ENCODE measurements at regions not wholly inside any gene's neighbourhood (a gene's known extent, or its start where the extent isn't known, plus 50 kb on each side); places are given as distances from the start of the nearest gene placed in this dataset.

DNA sequence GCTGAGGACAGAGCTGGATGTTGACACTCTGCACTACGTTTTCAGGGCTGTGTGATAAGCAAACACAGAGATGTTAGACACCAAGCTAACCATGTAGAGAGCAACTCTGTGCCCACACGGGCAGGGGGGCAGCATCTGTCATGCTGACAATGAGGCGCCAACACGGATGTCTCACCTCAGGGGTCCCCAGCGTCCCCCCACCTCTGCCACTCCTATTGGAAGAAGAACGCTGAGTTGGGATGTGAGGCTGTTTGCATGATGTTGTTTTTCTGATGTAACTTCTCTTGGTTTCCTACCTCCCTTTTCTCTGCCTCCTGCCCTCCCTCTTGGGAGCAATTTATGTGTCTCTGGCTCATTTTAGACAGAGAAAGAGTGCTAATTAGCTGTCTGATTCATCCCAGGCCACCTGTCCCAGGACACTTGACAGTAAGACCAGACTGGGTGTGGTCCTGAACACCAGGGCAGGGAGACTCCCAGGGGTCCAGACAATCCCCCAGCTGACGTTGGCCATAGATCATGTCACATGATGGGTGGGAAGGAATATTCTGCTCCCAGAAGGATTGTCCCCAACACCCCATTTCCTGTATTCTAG is 89.2 kb upstream of the NCAM1 start:
- no peaks in the 10 kb centered on the region for H3K27me3 ChIP-seq (ENCODE audit: control insufficient read depth, insufficient read depth, low read length)
- H3K9me3 ChIP-seq (ENCODE audit: control insufficient read depth, insufficient read depth, low read depth, low read length): no peaks in the 10 kb centered on the region
- no peaks in the 10 kb centered on the region for H3K36me3 ChIP-seq (ENCODE audit: control insufficient read depth, insufficient read depth, low read length)
- no peaks in the 10 kb centered on the region for H3K4me1 ChIP-seq (ENCODE audit: control insufficient read depth, insufficient read depth, low read length)
- no peak overlapping the region for H3K27ac ChIP-seq (ENCODE audit: low read depth, low read length)
- no peak overlapping the region for H3K4me3 ChIP-seq (ENCODE audit: low read depth, low read length)
- H3K9ac ChIP-seq (ENCODE audit: low read length): no peak overlapping the region

DNA sequence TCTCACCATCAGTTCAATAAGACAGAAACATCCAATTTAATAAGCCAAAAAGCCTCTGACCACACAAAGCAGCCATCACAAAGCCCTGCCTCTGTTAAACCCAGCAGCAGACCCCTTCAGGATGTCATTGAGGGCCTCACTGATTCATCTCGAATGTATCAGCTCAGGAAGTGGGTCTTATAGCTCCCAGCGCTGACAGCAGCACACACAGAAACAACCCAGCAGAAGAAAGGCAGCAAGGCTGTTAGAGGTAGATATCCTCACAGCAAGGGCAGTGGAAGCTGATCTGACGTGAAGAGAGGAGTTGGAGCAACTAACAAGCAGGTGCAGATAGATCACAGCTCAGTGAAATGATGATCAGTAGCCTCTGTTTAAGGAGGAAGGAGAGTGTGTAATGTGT is 86.2 kb upstream of the NCAM1 start:
- H3K9ac ChIP-seq (ENCODE audit: low read length): no peak overlapping the region

DNA sequence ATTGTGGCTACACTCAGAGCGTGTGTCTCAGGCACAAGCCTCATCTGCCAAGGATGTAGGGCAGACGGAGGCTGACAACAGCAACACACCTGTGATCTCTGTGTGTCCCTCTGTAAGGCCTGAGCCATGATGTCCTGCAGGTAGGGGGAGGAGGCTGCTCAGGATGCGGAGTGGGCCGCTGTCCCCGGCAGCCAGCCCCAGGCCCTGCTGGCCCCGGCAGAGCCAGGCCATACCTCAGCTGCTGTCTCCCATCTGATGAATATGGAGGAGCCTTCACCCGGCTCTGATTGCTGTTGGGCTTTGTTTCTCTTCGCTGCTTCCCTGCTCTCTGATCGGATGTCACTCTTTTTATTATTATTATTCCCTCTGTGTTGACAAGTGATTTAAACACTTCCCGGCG is 83.6 kb upstream of the NCAM1 start:
- Histone ChIP-seq H3K27me3 (ENCODE audit: control insufficient read depth, insufficient read depth, low read length) (no peaks in the 10 kb centered on the region), H3K4me3 (ENCODE audit: low read depth, low read length) (no peak overlapping the region), H3K36me3 (ENCODE audit: control insufficient read depth, insufficient read depth, low read length) (no peaks in the 10 kb centered on the region), H3K4me1 (ENCODE audit: control insufficient read depth, insufficient read depth, low read length) (peaks cover 10% of the 10 kb centered on the region), H3K27ac (ENCODE audit: low read depth, low read length) (no peak overlapping the region), H3K9ac (ENCODE audit: low read length) (no peak overlapping the region), H3K9me3 (ENCODE audit: control insufficient read depth, insufficient read depth, low read depth, low read length) (no peaks in the 10 kb centered on the region)

More for the DNA sequence above, 86.2 kb upstream of the NCAM1 start:
- H3K9me3 ChIP-seq (ENCODE audit: control insufficient read depth, insufficient read depth, low read depth, low read length): no peaks in the 10 kb centered on the region
- no peaks in the 10 kb centered on the region for H3K27me3 ChIP-seq (ENCODE audit: control insufficient read depth, insufficient read depth, low read length)
- H3K27ac ChIP-seq (ENCODE audit: low read depth, low read length): no peak overlapping the region
- no peaks in the 10 kb centered on the region for H3K36me3 ChIP-seq (ENCODE audit: control insufficient read depth, insufficient read depth, low read length)
- H3K4me1 ChIP-seq (ENCODE audit: control insufficient read depth, insufficient read depth, low read length): peaks cover 10% of the 10 kb centered on the region
- no peak overlapping the region for H3K4me3 ChIP-seq (ENCODE audit: low read depth, low read length)

DNA sequence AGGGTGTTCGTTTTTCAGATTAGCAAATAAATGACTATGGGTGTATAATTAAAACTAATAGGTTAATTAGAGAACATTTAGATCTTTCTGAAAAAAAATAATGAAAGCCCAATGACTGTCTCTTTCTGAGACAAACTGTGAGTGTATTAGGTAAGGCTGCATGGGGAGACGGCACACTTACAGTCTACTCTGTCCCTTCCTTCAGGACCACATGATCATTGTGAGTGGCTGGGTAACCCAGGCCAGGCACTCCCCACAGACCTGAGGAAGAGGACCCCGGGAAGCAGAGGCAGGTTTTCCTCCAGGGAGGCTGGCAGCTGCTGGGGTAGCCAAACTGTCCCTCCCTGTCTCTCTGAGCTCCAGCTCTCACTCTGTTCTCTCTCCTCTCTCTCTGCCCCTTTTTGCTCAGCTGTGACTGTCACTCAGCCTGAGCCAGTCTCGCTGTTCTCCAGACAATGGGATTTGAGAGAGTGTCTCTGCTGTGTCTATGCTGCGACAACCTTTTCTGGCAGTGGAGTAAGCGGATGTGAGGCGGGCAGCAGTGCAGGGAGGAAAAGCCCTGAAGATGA is 83.1 kb upstream of the NCAM1 start:
- H3K9me3 ChIP-seq (ENCODE audit: control insufficient read depth, insufficient read depth, low read depth, low read length): no peaks in the 10 kb centered on the region
- H3K9ac ChIP-seq (ENCODE audit: low read length): no peak overlapping the region
- no peaks in the 10 kb centered on the region for H3K27me3 ChIP-seq (ENCODE audit: control insufficient read depth, insufficient read depth, low read length)
- H3K36me3 ChIP-seq (ENCODE audit: control insufficient read depth, insufficient read depth, low read length): no peaks in the 10 kb centered on the region
- no peak overlapping the region for H3K27ac ChIP-seq (ENCODE audit: low read depth, low read length)
- peaks cover 10% of the 10 kb centered on the region for H3K4me1 ChIP-seq (ENCODE audit: control insufficient read depth, insufficient read depth, low read length)
- no peak overlapping the region for H3K4me3 ChIP-seq (ENCODE audit: low read depth, low read length)

GRCh38 chr11:112880495-112880894 is 80.7 kb upstream of the NCAM1 start:
- Histone ChIP-seq H3K4me3 (ENCODE audit: low read depth, low read length) (no peak overlapping the region), H3K9me3 (ENCODE audit: control insufficient read depth, insufficient read depth, low read depth, low read length) (no peaks in the 10 kb centered on the region), H3K9ac (ENCODE audit: low read length) (no peak overlapping the region), H3K27ac (ENCODE audit: low read depth, low read length) (no peak overlapping the region), H3K27me3 (ENCODE audit: control insufficient read depth, insufficient read depth, low read length) (no peaks in the 10 kb centered on the region), H3K36me3 (ENCODE audit: control insufficient read depth, insufficient read depth, low read length) (no peaks in the 10 kb centered on the region), H3K4me1 (ENCODE audit: control insufficient read depth, insufficient read depth, low read length) (peaks cover 10% of the 10 kb centered on the region)

- no peak overlapping the region for H3K27ac ChIP-seq (ENCODE audit: low read depth, low read length)
- no peak overlapping the region for H3K9ac ChIP-seq (ENCODE audit: low read length)
- H3K27me3 ChIP-seq (ENCODE audit: control insufficient read depth, insufficient read depth, low read length): no peaks in the 10 kb centered on the region
- H3K9me3 ChIP-seq (ENCODE audit: control insufficient read depth, insufficient read depth, low read depth, low read length): no peaks in the 10 kb centered on the region
- H3K4me1 ChIP-seq (ENCODE audit: control insufficient read depth, insufficient read depth, low read length): peaks cover 10% of the 10 kb centered on the region
- peak overlapping the region; percentile 53 for H3K4me3 ChIP-seq (ENCODE audit: low read depth, low read length)
- H3K36me3 ChIP-seq (ENCODE audit: control insufficient read depth, insufficient read depth, low read length): no peaks in the 10 kb centered on the region
Observed at GRCh38 chr11:112881461-112881860, 79.8 kb upstream of the NCAM1 start.

DNA sequence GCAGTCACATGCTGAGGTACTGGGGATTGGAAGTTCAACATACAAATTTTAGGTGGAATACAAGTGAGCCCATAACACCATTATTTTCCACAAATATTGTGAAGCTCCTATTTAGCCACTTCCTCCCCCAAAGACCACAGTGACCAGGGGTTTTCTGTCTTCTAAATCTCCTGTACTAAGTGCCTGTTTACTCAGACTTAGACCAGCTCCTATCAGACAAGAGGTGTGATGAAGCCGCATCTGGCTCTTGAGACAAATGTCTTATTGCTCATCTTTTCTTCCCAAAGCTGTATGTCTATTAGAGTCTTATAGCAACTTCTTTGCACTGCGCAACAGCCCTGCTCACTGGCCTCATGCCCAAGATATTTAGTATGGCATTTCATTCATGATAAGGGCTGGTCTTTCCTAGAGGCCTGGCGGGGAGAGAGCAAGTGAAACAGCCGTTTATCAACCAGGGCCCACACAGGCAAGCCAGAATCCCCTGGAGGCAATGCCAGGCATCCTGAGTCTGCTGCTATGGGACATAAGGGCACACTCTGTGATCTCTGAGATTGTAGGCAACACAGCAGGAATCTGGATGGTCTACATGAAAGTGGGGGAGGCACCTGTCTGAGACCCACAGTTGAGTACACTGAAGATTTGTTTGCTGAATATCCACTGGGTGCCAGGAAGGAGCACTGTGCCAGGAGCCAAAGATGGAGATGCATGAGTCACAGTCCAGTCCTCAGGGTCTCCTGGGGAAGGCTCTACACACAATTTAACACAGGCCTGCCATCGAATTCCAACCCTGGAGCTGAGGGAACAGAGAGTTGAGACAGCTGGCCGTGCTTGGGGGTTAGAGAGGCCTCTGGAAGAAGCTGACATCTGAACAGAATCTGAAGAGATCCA is 78.5 kb upstream of the NCAM1 start:
- Histone ChIP-seq H3K4me1 (ENCODE audit: control insufficient read depth, insufficient read depth, low read length) (peaks cover 5% of the 10 kb centered on the region), H3K9me3 (ENCODE audit: control insufficient read depth, insufficient read depth, low read depth, low read length) (no peaks in the 10 kb centered on the region), H3K4me3 (ENCODE audit: low read depth, low read length) (no peak overlapping the region), H3K27me3 (ENCODE audit: control insufficient read depth, insufficient read depth, low read length) (no peaks in the 10 kb centered on the region), H3K9ac (ENCODE audit: low read length) (no peak overlapping the region), H3K27ac (ENCODE audit: low read depth, low read length) (no peak overlapping the region), H3K36me3 (ENCODE audit: control insufficient read depth, insufficient read depth, low read length) (no peaks in the 10 kb centered on the region)

DNA sequence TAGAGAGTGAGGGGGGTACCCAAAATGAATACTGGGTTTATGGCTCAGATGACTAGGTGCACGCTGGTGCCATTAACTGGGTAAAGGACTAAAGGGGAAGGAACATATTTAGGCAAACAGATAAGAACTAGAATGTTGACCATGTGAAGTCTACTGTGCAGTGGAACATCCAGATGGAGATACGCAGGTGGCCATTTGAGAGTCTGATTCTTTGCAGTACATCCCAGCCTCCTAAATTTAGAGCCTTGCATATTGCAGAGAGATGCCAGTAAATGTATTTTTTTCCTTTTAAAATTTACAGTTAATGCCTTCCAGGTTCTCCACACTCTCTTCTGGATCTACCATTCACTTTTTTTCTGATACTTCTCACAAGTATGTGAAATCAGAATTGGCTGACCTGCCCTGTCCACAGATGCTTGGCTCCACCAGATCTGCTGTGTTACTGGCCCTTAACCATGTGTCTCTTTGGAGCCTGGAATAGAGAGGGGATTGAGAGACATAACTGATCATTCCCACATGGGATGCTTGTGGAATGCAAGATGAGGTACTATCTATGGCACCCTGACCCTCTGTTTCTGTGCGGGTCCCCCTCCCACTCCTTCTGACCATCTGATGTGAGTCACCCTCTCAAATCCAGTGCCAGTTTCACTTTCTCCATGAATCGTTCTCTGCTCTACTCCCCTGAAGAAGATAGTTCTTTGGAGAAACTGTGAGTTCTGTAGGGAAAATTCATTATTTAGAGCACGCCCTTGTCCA is 77.0 kb upstream of the NCAM1 start:
- no peak overlapping the region for H3K4me3 ChIP-seq (ENCODE audit: low read depth, low read length)
- no peak overlapping the region for H3K27ac ChIP-seq (ENCODE audit: low read depth, low read length)
- no peaks in the 10 kb centered on the region for H3K36me3 ChIP-seq (ENCODE audit: control insufficient read depth, insufficient read depth, low read length)

GRCh38 chr11:112885744-112886433 is 75.3 kb upstream of the NCAM1 start:
- H3K9ac ChIP-seq (ENCODE audit: low read length): no peak overlapping the region
- no peak overlapping the region for H3K27ac ChIP-seq (ENCODE audit: low read depth, low read length)
- no peaks in the 10 kb centered on the region for H3K9me3 ChIP-seq (ENCODE audit: control insufficient read depth, insufficient read depth, low read depth, low read length)

More for the DNA sequence above, 77.0 kb upstream of the NCAM1 start:
- Histone ChIP-seq H3K9ac (ENCODE audit: low read length) (no peak overlapping the region), H3K27me3 (ENCODE audit: control insufficient read depth, insufficient read depth, low read length) (no peaks in the 10 kb centered on the region), H3K4me1 (ENCODE audit: control insufficient read depth, insufficient read depth, low read length) (no peaks in the 10 kb centered on the region), H3K9me3 (ENCODE audit: control insufficient read depth, insufficient read depth, low read depth, low read length) (no peaks in the 10 kb centered on the region)

GRCh38 chr11:112886434-112887370 is 74.5 kb upstream of the NCAM1 start:
- no peaks in the 10 kb centered on the region for H3K9me3 ChIP-seq (ENCODE audit: control insufficient read depth, insufficient read depth, low read depth, low read length)
- no peak overlapping the region for H3K27ac ChIP-seq (ENCODE audit: low read depth, low read length)
- no peak overlapping the region for H3K4me3 ChIP-seq (ENCODE audit: low read depth, low read length)
- H3K9ac ChIP-seq (ENCODE audit: low read length): no peak overlapping the region
- no peaks in the 10 kb centered on the region for H3K4me1 ChIP-seq (ENCODE audit: control insufficient read depth, insufficient read depth, low read length)
- H3K27me3 ChIP-seq (ENCODE audit: control insufficient read depth, insufficient read depth, low read length): no peaks in the 10 kb centered on the region; the same call in 1 of the 2 replicates
- H3K36me3 ChIP-seq (ENCODE audit: control insufficient read depth, insufficient read depth, low read length): no peaks in the 10 kb centered on the region

More at GRCh38 chr11:112885744-112886433, 75.3 kb upstream of the NCAM1 start:
- H3K4me1 ChIP-seq (ENCODE audit: control insufficient read depth, insufficient read depth, low read length): no peaks in the 10 kb centered on the region
- no peaks in the 10 kb centered on the region for H3K36me3 ChIP-seq (ENCODE audit: control insufficient read depth, insufficient read depth, low read length)
- H3K27me3 ChIP-seq (ENCODE audit: control insufficient read depth, insufficient read depth, low read length): no peaks in the 10 kb centered on the region
- no peak overlapping the region for H3K4me3 ChIP-seq (ENCODE audit: low read depth, low read length)

Measured in HUES6 (cell line).